ENCODE measurements at regions not wholly inside any gene's neighbourhood (a gene's known extent, or its start where the extent isn't known, plus 50 kb on each side); places are given as distances from the start of the nearest gene placed in this dataset.

DNA sequence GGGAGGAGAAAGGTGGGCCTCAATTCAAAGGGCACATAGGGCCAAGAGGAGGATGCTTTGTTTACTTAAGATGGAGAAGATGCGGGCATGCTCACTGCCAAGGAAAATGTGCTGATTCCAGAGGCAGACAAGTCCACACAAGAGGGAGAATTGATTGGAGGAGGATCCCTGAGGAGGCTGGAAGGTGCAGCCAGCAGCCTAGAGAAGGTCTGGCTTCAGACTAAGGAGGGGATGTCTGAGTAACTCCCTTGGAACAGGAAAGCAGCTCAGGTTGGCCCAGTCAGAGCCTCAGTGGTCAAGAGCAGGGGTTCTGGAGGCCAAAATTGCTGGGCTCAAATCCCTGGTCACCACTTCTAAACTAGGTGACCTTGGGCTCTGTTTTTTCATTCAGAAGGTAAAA, 265.5 kb upstream of the NCKAP5 start (continued):
- TF ChIP-seq KDM4A (IDR thresholded peaks at IDR 0.05; ENCODE audit: low read depth, low read length, severe bottlenecking) (no peak), FOSL1 (IDR thresholded peaks at IDR 0.05; ENCODE audit: insufficient read depth, low read depth, low read length) (no peak), CBX5 (IDR thresholded peaks at IDR 0.05; ENCODE audit: low read depth, low read length) (no peak), BACH1 (IDR thresholded peaks at IDR 0.05; ENCODE audit: low read length) (no peak)

All from H1 (cell line).